ENCODE measurements at regions not wholly inside any gene's neighbourhood (a gene's known extent, or its start where the extent isn't known, plus 50 kb on each side); places are given as distances from the start of the nearest gene placed in this dataset.

DNA sequence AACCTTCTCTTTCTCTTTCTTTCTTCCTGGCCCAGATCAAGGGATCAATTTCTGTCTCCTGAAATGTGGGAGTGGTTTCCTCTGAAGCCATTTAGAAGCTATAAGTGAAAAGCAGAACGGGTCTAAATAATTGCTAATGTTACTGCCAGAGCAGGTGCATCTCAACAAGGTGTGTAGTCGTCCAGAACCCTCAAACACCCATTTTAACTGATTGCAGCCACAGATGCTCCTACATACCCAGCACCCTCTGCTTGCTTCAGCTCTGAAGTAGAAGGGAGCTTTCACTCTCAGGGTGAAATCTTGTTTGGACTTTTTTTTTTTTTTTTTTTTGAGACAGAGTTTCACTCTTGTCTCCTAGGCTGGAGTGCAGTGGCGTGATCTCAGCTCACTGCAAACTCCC is 592.1 kb upstream of the ARID1B start:
- in situ Hi-C loops (cut with MboI; ENCODE audit: low sequenced_read_pairs), result no loop called here
- ChIA-PET POLR2A (ENCODE audit: unreplicated experiment) (no interaction called here), CTCF (no interaction called here)
- no peaks in the 10 kb centered on the region for H3K36me3 ChIP-seq (ENCODE audit: control insufficient read depth, insufficient read depth, low read length)
- dilution Hi-C loops (cut with HindIII; ENCODE audit: low sequenced_read_pairs, unreplicated experiment), result no loop called here
- no peak overlapping the region for H3K18ac ChIP-seq (ENCODE audit: low read depth, low read length)
- no peak overlapping the region for H3K9ac ChIP-seq (ENCODE audit: low read depth, low read length)
- no peaks in the 10 kb centered on the region for H3K79me1 ChIP-seq (ENCODE audit: low read depth in 1 of 2, low read length in 2 of 2)
- no peak overlapping the region for H2BK15ac ChIP-seq (ENCODE audit: low read depth, low read length)
- H3K4ac ChIP-seq (ENCODE audit: low read depth, low read length), result no peak overlapping the region
- no peak overlapping the region for H4K5ac ChIP-seq (ENCODE audit: low read depth, low read length)
- WGBS, 2 experiments (ENCODE audit: extremely low coverage in 2 of 2, insufficient read length in 1 of 2), result no CpG with 5 or more reads among the region's 3 CpGs
- H3K56ac ChIP-seq (ENCODE audit: extremely low read depth, insufficient read depth, low read length), result no peak overlapping the region
- H3K27me3 ChIP-seq (ENCODE audit: control insufficient read depth, insufficient read depth, low read length), result peaks cover 2% of the 10 kb centered on the region; the same call in 1 of the 2 replicates
- no peak overlapping the region for H3K23ac ChIP-seq (ENCODE audit: low read depth, low read length)
- no peak overlapping the region for H2BK5ac ChIP-seq (ENCODE audit: low read depth, low read length, poor library complexity, severe bottlenecking)
- H3K14ac ChIP-seq (replicated peaks; ENCODE audit: low read depth, low read length), result no peak overlapping the region
- no peak overlapping the region for H2BK120ac ChIP-seq (ENCODE audit: low read depth, low read length)
- H3K27ac ChIP-seq (ENCODE audit: insufficient read depth, low read length), result no peak overlapping the region
- TF ChIP-seq NFE2L2 (IDR thresholded peaks at IDR 0.05; ENCODE audit: low read depth, low read length) (no peak), RFX5 (IDR thresholded peaks at IDR 0.05; ENCODE audit: low read depth, low read length) (no peak), CHD1 (IDR thresholded peaks at IDR 0.05; ENCODE audit: low read depth, low read length) (no peak), RAD21 (IDR thresholded peaks at IDR 0.05; ENCODE audit: low read length) (no peak), MAFK (IDR thresholded peaks at IDR 0.05; ENCODE audit: low read depth, low read length) (no peak), FOS (IDR thresholded peaks at IDR 0.05; ENCODE audit: low read depth, low read length) (no peak), BHLHE40 (IDR thresholded peaks at IDR 0.05; ENCODE audit: low read depth, low read length) (no peak), RCOR1 (IDR thresholded peaks at IDR 0.05; ENCODE audit: insufficient replicate concordance, low read length) (no peak)
- TF ChIP-seq, protein P1, sequence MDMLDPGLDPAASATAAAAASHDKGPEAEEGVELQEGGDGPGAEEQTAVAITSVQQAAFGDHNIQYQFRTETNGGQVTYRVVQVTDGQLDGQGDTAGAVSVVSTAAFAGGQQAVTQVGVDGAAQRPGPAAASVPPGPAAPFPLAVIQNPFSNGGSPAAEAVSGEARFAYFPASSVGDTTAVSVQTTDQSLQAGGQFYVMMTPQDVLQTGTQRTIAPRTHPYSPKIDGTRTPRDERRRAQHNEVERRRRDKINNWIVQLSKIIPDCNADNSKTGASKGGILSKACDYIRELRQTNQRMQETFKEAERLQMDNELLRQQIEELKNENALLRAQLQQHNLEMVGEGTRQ (IDR thresholded peaks at IDR 0.05; ENCODE audit: low read depth, low read length), result no peak
- no peak overlapping the region for H2AK9ac ChIP-seq (replicated peaks; ENCODE audit: low read depth, low read length, poor library complexity)
- no peak overlapping the region for H4K91ac ChIP-seq (ENCODE audit: insufficient read depth, low read depth, low read length)
- H3K9me3 ChIP-seq (ENCODE audit: control insufficient read depth, insufficient read depth, low read length), result no peaks in the 10 kb centered on the region
- H4K20me1 ChIP-seq (ENCODE audit: insufficient read depth, low read length), result no peaks in the 10 kb centered on the region
- H3K9me1 ChIP-seq (ENCODE audit: insufficient read depth, low read length), result no peaks in the 10 kb centered on the region
- intact Hi-C loops (cut with micrococcal nuclease), result no loop called here
- no TSS peak for BruUV-seq (replicated peaks)
- H3K4me1 ChIP-seq (ENCODE audit: control insufficient read depth, insufficient read depth, low read length), result no peaks in the 10 kb centered on the region
- no peak overlapping the region for H2AK5ac ChIP-seq (ENCODE audit: low read depth, low read length)
- H2AFZ ChIP-seq (replicated peaks; ENCODE audit: low read length, poor library complexity), result no peak overlapping the region
- no peak overlapping the region for H3K4me2 ChIP-seq (ENCODE audit: low read depth, low read length)
- no peak overlapping the region for H4K8ac ChIP-seq (ENCODE audit: low read depth in 2 of 2, low read length in 2 of 2)
- ATAC-seq (ENCODE audit: low read depth) (no peak), DNase-seq (no peak)
- no peak overlapping the region for H2BK20ac ChIP-seq (ENCODE audit: low read depth, low read length)
- H3K4me3 ChIP-seq (ENCODE audit: insufficient read depth, low read depth, low read length), result no peak overlapping the region
